DMS53 (cell line): ENCODE measurements at regions not wholly inside any gene's neighbourhood (a gene's known extent, or its start where the extent isn't known, plus 50 kb on each side); places are given as distances from the start of the nearest gene placed in this dataset.

Experiments used
- DNase-seq: peaks from one replicate; lab custom pipeline; 2025; lab: John Stamatoyannopoulos, UW

DNA sequence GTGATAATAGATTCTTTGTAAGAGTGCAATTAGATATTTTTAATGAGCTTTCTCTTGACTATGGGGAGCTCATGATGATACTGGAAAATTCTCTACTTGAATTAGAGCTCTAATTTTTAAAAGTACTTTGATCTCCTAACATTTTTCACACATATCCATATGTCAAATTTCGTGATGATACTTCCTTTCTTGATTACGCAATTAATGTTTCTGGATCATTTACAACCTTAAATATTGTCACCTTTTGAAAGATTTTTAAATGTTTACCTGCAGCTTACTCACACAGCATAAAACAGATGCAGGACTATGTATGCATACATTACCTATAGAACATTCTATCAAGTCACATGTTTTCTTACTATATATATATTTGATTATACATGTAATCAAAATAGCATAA is 598.5 kb upstream of the DSEL start:
- DNase-seq = no peak

DNA sequence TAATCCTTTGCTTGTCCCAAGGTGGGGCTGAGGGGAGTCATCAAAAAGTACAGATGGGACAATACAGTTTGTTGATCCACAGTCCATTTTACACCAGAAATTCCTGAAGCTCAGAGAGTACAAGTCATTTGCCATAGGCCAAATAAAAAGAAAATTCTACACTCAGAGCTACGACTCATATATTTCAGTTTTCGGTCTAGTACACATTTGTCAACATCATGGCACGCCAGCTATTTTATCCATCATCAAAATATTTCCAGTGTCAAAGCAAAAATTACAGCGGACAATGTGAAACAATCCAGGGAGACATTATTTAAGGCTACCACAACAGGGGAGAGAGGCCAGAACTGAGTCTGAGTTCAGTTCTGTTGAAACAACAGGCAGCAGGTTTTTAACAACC is 587.5 kb upstream of the DSEL start:
- DNase-seq = no peak

DNA sequence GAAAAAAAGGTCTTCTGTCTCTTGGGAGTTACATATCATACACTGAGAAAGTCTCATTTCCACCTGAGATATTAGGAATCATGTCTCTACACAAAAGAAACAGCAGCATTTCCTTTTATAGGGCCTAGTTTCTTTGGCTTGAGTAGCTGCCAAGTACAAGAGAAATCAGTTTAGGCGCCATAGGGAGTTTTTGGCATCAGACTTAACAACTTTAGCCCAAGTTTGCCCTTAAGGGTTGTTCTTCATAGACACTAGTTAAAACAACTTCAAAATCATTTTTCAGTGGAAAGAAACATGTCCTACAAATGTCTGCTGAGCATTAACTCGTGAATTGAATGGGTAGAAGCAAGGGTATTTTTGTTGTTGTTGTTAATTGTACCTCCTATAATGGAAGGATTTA is 587.0 kb upstream of the DSEL start:
- DNase-seq = no peak

DNA sequence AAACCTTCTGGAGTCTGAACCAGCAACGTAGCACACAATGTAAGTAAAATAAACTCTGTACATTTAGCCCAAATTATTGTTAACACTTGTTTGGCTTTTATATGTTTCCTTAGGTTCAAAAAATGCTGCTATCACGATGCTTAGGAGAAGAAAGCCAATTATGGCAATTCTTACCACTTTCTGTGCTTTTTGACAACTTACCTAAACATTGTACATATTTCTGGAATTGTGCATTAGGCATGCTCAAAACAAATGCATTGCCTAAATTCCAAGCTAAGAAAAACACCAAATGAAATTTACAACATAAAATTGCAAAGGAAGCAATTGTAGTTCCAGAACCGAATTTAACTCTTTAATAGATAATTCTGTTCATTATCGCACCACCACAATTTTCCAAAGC is 585.6 kb upstream of the DSEL start:
- no peak for DNase-seq

DNA sequence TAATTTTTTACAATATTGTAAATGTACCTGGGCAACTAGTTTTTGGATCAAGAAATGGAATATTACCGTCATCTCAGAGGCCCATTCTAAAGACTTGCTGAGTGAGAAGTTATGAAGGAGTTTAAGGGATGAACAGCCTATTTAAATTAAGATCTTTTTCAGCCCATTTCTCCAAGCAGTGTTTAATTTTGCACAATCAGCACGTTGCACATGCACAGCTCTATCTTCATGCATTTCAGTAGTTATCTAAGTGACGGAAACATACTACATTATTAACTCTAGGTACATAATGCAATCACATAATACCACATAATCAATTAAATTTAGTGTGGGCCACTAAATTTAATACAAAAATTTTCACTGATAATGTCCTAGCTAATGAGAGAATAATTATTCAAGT is 582.1 kb upstream of the DSEL start:
- no peak for DNase-seq

DNA sequence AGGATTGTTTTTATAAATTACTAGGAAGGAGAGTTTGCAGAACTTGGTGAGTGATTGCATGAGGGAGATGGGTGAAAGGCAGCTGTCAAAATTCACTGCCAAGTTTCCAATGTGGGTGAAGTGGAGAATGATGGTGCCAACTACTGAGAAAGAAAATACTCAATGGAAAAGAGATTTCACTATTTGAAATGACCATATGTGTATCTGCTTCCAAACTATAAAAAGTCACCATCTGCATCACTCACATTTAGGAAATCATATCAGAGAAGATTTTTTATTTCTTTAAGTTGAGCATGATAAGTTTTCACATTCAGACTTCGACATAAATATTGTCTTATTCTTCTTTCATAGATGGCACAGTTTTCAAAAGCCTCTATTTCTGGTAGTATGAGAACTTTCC is 570.0 kb upstream of the DSEL start:
- DNase-seq = no peak

DNA sequence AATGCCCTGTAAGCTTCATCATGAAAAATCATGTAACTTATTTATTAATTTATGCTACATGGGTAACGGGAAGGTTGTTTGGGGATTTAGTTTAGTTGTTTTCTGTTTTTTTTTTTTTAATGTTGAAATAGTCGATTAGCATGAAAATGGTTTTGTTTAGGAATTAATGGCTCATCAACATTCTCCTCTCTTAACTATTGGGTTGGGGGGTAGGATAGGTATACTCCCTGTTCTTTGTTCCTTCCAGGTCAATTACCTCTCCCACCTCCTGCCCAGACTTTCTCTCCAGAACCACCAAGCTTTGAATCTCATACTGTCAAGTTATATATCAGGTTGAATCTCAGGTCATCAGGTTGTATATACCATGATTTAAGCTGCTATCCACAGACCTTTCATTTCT is 568.7 kb upstream of the DSEL start:
- no peak for DNase-seq

DNA sequence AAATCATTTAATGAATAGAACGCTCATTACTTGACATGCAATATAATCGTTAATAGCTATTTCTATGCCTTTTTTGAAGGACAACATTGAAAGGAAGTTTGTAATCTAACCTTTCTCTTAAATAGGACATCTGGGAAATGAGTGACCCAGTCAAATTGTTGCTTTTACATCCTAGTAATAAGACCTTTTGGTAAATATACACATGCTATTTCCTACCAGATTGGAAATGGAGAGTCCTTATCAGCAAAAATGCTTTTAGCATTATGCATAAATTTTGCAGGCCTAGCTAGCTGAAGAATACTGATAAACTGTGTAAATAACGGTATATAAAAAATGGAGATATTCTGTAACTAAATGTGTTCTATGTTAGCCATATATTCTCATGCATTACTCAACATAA is 567.3 kb upstream of the DSEL start:
- DNase-seq = no peak

DNA sequence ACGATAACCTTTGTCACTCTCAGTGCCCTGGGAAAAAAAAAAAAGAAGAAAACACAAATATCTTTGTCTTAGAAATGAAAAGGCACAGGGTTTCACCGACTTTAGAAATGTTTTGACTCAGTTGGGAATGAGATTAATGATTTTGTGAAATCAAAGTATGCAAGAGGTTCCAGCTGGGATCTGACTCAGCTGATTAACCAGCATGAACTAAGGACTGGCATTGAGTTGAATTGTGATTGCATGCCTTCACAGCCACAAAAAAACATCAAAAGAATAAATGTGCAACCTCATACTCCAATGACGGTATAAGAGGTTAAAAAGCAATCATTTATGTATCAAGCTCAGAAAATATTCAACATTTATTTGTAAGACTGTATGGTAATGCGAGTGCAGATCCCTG is 566.6 kb upstream of the DSEL start:
- no peak for DNase-seq

DNA sequence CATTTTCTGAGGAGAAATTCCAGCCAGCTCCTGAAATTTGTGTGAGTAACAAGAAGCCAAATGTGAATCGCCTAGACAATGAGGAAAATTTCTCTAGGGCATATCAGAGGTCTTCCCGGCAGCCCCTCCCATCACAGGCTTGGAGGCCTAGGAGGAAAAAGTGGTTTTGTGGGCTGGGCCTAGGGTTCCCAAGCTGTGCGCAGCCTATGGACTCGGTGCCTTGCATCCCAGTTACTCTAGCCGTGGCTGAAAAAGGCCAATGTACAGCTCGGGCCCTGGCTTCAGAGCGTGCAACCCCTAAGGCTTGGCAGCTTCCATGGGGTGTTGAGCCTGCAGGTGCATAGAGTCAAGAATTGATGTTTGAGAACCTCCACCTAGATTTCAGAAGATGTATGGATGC is 556.2 kb upstream of the DSEL start:
- DNase-seq = no peak

DNA sequence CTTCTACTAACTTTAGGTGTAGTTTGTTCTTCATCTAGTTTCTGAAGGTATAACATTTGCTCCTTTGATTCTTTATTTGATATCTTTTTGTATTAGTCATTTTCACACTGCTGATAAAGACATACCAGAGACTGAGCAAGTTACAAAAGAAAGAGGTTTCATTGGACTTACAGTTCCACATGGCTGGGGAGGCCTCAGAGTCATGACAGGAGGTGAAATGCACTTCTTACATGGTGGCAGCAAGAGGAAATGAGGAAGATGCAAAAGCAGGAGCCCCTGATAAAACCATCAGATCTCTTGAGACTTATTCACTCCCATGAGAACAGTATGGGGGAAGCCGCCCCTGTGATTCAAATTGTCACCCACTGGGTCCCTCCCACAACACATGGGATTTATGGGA is 544.4 kb upstream of the DSEL start:
- DNase-seq = no peak

DNA sequence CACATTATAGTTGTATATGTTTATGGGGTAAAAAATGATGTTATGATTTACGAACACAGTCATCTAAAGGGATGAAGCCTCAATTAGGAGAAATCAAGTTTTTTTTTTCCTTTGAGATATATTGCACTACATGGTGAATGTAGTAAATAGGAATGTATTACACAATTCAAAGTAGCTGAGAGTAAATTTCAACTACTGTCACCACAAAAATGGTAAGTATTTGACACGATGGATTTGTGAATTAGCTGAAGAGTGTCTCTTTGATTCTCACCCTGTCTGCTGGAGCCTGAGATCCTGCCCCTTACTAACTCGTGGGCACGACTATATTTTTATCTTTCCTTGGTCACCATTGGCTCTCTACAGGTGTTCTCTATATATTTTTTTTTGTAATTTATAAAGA is 540.4 kb upstream of the DSEL start:
- no peak for DNase-seq

DNA sequence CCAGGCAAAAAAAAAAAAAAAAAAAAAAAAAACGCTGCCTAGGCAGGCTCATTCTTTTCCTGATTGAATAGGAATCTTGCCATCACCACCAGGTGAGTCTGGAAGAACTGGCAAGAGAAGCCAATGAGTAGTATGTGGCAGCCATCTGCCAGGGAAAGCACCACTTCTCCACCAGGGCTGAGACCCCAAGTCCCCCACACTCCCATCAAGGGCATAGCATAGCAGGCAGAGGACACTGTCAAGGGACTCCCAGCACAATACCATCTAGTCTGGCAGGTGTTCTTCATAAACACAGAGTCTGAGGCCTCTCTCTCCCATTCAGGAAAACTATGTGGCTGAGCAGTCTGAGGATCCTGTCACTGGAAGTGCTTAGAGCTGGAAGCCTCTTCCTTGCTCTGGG is 538.1 kb upstream of the DSEL start:
- DNase-seq = no peak

DNA sequence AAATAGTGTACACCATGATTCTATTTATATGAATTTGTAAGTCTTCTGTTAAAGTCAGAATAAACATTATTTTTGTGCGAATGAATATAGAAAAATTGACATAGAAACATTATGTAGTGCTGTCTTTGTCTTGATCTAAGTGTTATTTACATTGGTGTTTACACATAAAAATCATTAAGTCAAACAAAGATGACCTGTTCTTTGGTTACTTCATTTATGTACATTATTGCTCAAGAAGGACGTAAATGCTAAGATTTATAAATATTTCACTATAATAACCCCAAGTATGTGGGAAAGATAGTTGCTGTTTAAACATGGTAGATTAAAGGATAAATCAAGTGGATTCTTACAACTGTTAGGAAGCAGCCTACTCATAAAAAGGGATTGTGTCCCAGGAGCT is 536.8 kb upstream of the DSEL start:
- peak; percentile 28 for DNase-seq

DNA sequence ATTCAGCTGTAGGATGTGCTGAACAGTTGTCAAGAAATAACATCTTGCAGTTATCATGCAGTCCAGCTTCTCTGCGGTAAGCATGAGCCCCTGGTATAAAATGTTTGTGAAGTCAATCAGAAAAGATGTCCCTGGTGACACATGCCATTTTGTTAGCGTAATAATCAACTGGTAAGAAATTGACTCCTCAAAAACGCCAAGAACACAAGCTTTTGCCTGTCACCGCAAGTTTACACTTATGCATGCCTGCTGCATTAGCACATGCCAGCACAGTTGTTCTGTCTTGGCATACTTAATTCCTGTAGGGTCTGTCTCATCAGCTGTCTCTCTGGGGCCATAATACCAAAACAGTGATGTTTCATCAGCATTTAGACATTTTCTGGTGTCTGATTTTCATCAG is 524.8 kb upstream of the DSEL start:
- no peak for DNase-seq

DNA sequence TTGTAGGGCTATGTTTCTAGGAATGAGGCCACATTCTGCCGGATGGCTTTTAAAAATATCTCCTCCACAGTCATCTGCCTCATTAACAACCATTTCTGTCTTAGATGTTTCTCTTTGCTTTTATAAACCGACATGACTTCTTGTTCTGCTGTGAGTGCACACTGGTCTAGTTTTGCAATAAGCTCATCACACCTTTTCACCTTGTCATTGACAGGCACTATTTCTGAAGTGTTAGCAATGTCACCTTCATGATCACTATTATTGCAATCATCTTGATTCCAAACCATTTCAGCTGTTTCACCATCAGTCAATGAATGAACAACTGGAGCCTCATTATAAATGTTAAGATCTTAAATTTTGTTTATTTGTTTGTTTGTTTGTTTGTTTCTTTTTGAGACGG is 523.7 kb upstream of the DSEL start:
- no peak for DNase-seq

DNA sequence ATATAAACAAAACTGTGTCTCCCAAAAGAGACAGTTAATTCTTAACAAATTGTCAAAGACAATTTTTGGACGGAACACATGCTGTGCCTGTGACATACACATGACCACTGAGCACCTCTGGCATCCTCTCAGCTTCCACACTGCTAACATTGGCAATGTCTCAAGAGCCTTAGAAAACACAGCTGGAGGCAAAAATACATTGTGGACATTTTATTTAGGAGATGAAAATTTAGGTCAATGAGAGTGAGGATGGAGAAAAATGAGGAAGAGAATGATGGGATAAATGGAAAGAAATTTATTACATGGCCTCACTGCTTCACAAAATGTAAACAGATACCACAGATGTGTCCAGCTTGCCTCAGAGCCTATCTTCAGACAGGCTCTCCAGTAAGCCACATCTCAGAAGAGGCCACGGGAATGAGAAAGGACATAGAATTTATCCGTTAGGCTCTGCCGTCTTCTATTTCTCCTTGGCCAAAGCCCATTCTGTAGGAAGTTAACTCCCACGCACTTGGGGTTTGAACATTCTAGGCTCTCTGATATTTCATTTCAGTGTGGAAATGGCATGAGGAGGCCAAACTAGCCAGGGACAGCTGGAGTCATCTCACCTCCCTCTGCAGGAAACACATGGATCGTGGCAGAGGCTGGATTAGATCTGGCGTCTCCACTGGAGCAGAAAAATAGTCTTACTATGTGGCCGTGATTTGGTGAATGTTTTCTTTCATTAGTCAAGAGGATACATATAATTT is 519.4 kb upstream of the DSEL start:
- no peak for DNase-seq

DNA sequence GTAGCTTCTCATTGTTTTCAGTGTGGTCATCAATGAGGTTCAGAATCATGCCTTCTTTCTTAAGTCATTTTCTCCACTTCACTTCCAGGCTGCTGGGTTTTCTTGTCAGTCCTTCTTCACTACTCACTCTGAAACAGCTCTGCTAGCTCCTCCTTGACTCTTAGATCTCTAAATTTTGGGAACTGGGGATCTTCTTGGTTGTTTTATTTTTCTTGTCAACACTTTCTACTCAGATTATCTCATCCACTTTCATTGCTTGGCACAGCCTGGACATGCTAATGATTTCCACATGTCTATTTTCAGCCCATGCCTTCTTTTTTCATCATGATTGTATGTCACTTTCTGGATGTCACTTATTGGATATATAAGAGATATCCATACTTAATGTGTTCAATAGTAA is 517.8 kb upstream of the DSEL start:
- DNase-seq = no peak

DNA sequence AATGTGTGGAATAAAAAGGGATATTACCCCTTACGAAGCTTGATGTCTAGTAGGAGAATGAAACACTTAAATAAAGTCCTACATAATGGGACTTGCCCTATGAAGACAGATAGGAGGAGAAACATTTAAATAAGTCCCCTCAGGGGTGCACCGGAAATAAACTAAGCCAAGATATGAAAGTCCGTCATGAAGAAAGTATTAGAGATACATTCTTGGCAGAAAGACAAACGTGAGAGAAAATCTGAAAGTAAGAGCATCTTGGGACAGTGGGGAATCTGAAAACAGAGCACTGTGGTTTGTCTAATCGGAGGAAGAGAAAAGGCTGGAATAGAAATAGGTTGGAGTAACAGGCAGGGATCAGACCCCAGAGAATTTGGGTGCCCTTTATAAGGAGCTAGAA is 516.9 kb upstream of the DSEL start:
- DNase-seq = no peak

DNA sequence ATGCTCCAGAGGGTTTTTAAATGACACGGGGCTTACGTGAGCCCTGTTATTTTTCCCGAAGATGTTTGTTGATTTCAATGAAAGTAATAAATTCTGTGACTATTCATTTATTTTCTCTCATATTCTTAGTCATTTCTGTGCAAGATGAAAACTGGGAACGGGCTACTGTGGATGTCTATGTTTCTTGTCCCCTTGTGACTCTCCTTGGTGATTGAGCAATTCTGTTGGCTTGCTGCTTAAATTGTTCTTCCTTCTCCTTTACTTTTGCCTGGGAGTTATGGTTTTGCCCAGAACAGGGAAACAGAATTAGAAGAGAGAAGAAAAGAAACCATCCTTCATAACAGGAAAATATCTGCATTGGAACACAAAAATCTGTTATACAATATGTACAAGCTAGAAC is 508.2 kb upstream of the DSEL start:
- DNase-seq = no peak

DNA sequence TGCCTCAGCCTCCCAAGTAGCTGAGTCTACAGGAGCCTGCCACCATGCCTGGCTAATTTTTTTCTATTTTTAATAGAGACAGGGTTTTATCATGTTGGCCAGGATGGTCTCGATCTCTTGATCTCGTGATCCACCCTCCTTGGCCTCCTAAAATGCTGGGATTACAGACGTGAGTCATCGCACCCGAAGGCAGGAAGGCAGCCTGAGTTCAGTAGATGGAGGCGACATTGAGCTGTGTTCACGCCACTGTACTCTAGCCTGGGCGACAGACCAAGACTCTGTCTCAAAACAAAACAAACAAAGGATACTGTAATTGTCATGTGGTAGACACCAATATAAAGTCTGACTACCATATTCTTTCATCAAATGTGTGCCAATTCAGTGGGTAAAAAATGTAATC is 500.9 kb upstream of the DSEL start:
- DNase-seq = peak; percentile 33

DNA sequence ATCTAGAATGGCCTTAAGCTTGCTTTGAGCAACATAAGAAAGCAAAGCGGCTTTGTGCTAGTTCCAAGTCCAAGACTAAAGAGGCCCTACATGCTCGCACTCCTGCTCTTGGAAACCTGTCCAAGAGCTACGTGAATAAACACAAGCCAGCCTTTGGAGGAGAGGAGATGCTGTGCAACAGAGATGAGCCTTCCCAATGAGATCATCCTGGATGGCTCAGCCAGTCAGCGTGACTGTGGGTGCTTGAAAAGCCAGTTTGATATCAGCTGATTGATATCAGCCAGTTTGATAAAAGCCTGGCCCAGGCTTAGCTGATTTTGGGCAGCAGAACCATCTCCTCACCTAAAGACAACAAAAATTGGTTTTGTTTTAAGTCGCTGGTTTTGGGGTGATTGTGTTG is 481.0 kb upstream of the DSEL start:
- no peak for DNase-seq

DNA sequence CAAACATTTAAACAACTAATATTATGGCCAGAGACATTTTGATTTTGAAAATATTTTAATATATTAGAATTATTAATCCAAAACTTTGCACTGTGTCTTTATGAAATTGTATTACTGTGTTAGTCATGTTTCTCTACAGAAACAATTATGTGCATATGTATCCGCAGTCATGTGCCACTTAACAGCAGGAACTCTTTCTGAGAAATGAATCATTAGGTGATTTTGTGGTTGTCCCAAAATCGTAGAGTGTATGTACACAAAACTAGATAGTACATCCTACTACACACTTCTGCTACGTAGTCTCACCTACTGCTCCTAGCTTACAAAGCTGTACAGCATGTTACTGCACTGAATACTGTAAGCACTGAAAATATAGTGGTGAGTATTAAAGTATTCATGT is 479.2 kb upstream of the DSEL start:
- DNase-seq = no peak

DNA sequence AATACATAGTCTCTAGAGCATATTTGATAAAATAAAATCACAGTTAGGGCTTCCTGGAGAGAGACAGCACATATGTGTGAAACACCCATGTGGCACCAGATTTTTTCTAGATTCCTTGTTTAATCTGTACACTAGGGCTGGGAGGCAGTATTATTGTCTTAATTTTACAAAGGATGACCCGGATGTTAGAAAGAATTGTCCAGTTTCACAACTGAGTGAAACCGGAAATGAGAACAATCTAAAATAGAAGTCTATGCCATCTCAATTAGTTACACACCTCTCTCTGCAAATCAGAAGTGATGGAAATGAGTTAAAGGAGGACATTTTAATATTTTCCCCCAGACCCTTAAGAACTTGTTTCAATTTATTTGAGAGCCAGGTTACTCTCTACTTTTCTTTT is 463.7 kb upstream of the DSEL start:
- no peak for DNase-seq
